ENCODE measurements at regions not wholly inside any gene's neighbourhood (a gene's known extent, or its start where the extent isn't known, plus 50 kb on each side); places are given as distances from the start of the nearest gene placed in this dataset.

GRCh38 chr1:17999884-18000283, 107.7 kb upstream of the IGSF21 start:
- no peaks in the 10 kb centered on the region for H4K20me1 ChIP-seq (ENCODE audit: low read depth, low read length)
- no peak overlapping the region for H3K4me2 ChIP-seq (ENCODE audit: low read depth, low read length, poor library complexity, severe bottlenecking)
- no peaks in the 10 kb centered on the region for H3K9me3 ChIP-seq (ENCODE audit: insufficient read depth, low read length)
- H3K9ac ChIP-seq (ENCODE audit: low read length) = no peak overlapping the region
- TF ChIP-seq CTCF (IDR thresholded peaks at IDR 0.05; ENCODE audit: insufficient read depth, low read length, poor library complexity, severe bottlenecking) (no peak), EZH2phosphoT487 (conservative IDR thresholded peaks at IDR 0.05; ENCODE audit: low read length) (no peak)
- no peaks in the 10 kb centered on the region for H3K27me3 ChIP-seq (ENCODE audit: low read length)
- no peaks in the 10 kb centered on the region for H3F3A ChIP-seq (ENCODE audit: insufficient read depth)
- H3K4me3 ChIP-seq (ENCODE audit: insufficient read depth, low read length, poor library complexity, severe bottlenecking) = no peak overlapping the region
- no peak overlapping the region for H3K27ac ChIP-seq (ENCODE audit: low read depth, low read length)
- H3K79me2 ChIP-seq (ENCODE audit: insufficient read depth, low read length) = no peaks in the 10 kb centered on the region
- H3K36me3 ChIP-seq (ENCODE audit: low read length) = no peaks in the 10 kb centered on the region
- H3K9me2 ChIP-seq (replicated peaks; ENCODE audit: insufficient read depth, low read length) = no peaks in the 10 kb centered on the region
- H2AFZ ChIP-seq (ENCODE audit: low read depth, low read length, severe bottlenecking) = no peak overlapping the region

- no peaks in the 10 kb centered on the region for H3K9me2 ChIP-seq (replicated peaks; ENCODE audit: insufficient read depth, low read length)
- TF ChIP-seq EZH2phosphoT487 (conservative IDR thresholded peaks at IDR 0.05; ENCODE audit: low read length) = no peak
- TF ChIP-seq CTCF (IDR thresholded peaks at IDR 0.05; ENCODE audit: insufficient read depth, low read length, poor library complexity, severe bottlenecking) = no peak
- H3K4me2 ChIP-seq (ENCODE audit: low read depth, low read length, poor library complexity, severe bottlenecking) = no peak overlapping the region
- no peak overlapping the region for H2AFZ ChIP-seq (ENCODE audit: low read depth, low read length, severe bottlenecking)
- no peaks in the 10 kb centered on the region for H3K79me2 ChIP-seq (ENCODE audit: insufficient read depth, low read length)
- H4K20me1 ChIP-seq (ENCODE audit: low read depth, low read length) = no peaks in the 10 kb centered on the region
- H3K4me3 ChIP-seq (ENCODE audit: insufficient read depth, low read length, poor library complexity, severe bottlenecking) = no peak overlapping the region
- no peaks in the 10 kb centered on the region for H3K27me3 ChIP-seq (ENCODE audit: low read length)
- H3K9me3 ChIP-seq (ENCODE audit: insufficient read depth, low read length) = no peaks in the 10 kb centered on the region
- no peak overlapping the region for H3K9ac ChIP-seq (ENCODE audit: low read length)
- no peaks in the 10 kb centered on the region for H3K36me3 ChIP-seq (ENCODE audit: low read length)
- no peaks in the 10 kb centered on the region for H3F3A ChIP-seq (ENCODE audit: insufficient read depth)
- H3K27ac ChIP-seq (ENCODE audit: low read depth, low read length) = no peak overlapping the region
Observed at GRCh38 chr1:18001725-18002124, 105.9 kb upstream of the IGSF21 start.

GRCh38 chr1:18004278-18004677, 103.3 kb upstream of the IGSF21 start:
- H3K36me3 ChIP-seq (ENCODE audit: low read length) = no peaks in the 10 kb centered on the region
- H3F3A ChIP-seq (ENCODE audit: insufficient read depth) = no peaks in the 10 kb centered on the region
- no peak overlapping the region for H3K27ac ChIP-seq (ENCODE audit: low read depth, low read length)
- no peak overlapping the region for H3K9ac ChIP-seq (ENCODE audit: low read length)
- no peak overlapping the region for H3K4me3 ChIP-seq (ENCODE audit: insufficient read depth, low read length, poor library complexity, severe bottlenecking)
- no peak overlapping the region for H2AFZ ChIP-seq (ENCODE audit: low read depth, low read length, severe bottlenecking)
- H3K4me2 ChIP-seq (ENCODE audit: low read depth, low read length, poor library complexity, severe bottlenecking) = no peak overlapping the region
- H4K20me1 ChIP-seq (ENCODE audit: low read depth, low read length) = no peaks in the 10 kb centered on the region
- no peaks in the 10 kb centered on the region for H3K79me2 ChIP-seq (ENCODE audit: insufficient read depth, low read length)
- H3K9me3 ChIP-seq (ENCODE audit: insufficient read depth, low read length) = no peaks in the 10 kb centered on the region
- no peaks in the 10 kb centered on the region for H3K9me2 ChIP-seq (replicated peaks; ENCODE audit: insufficient read depth, low read length)
- TF ChIP-seq CTCF (IDR thresholded peaks at IDR 0.05; ENCODE audit: insufficient read depth, low read length, poor library complexity, severe bottlenecking) = no peak
- no peak for TF ChIP-seq EZH2phosphoT487 (conservative IDR thresholded peaks at IDR 0.05; ENCODE audit: low read length)
- no peaks in the 10 kb centered on the region for H3K27me3 ChIP-seq (ENCODE audit: low read length)

GRCh38 chr1:18005238-18005637, 102.4 kb upstream of the IGSF21 start:
- H3K9me3 ChIP-seq (ENCODE audit: insufficient read depth, low read length) = no peaks in the 10 kb centered on the region
- no peak overlapping the region for H3K4me3 ChIP-seq (ENCODE audit: insufficient read depth, low read length, poor library complexity, severe bottlenecking)
- H3K36me3 ChIP-seq (ENCODE audit: low read length) = no peaks in the 10 kb centered on the region
- H4K20me1 ChIP-seq (ENCODE audit: low read depth, low read length) = no peaks in the 10 kb centered on the region
- TF ChIP-seq CTCF (IDR thresholded peaks at IDR 0.05; ENCODE audit: insufficient read depth, low read length, poor library complexity, severe bottlenecking) (no peak), EZH2phosphoT487 (conservative IDR thresholded peaks at IDR 0.05; ENCODE audit: low read length) (no peak)
- no peaks in the 10 kb centered on the region for H3K9me2 ChIP-seq (replicated peaks; ENCODE audit: insufficient read depth, low read length)
- no peak overlapping the region for H2AFZ ChIP-seq (ENCODE audit: low read depth, low read length, severe bottlenecking)
- H3K9ac ChIP-seq (ENCODE audit: low read length) = no peak overlapping the region
- no peaks in the 10 kb centered on the region for H3F3A ChIP-seq (ENCODE audit: insufficient read depth)
- no peak overlapping the region for H3K4me2 ChIP-seq (ENCODE audit: low read depth, low read length, poor library complexity, severe bottlenecking)
- no peaks in the 10 kb centered on the region for H3K79me2 ChIP-seq (ENCODE audit: insufficient read depth, low read length)
- no peaks in the 10 kb centered on the region for H3K27me3 ChIP-seq (ENCODE audit: low read length)
- H3K27ac ChIP-seq (ENCODE audit: low read depth, low read length) = no peak overlapping the region

Data from SU-DHL-6 (cell line).